ENCODE measurements at regions not wholly inside any gene's neighbourhood (a gene's known extent, or its start where the extent isn't known, plus 50 kb on each side); places are given as distances from the start of the nearest gene placed in this dataset.

DNA sequence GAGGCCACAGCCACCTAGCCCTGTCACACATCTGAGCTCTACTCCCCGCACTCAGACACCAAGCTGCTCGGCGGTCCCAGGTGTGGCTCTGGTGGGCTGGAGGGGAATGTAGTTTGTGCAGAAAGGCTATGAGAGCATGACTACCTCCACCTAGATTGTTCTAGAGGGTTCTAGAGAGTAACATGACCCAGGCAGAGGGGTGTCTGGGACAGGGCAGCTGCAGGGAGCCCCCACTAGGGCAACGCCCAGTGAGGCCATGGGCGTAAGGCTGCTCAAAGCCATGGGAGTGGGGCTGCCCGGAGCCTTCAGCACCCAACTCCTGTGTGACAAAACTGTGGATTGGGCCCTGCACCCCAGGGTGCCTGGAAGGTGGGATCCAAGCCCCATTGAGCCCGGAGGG lies 511.4 kb upstream of the MYT1L start:
- peak in 1 of 2 donors; percentile 4 for DNase-seq
- Histone ChIP-seq H3K27me3 (no peaks in the 10 kb centered on the region), H3K27ac (no peak overlapping the region), H3K4me3 (no peak overlapping the region), H3K36me3 (no peaks in the 10 kb centered on the region), H3K4me1 (no peaks in the 10 kb centered on the region), H3K9me3 (no peaks in the 10 kb centered on the region)
- TF ChIP-seq CTCF (IDR thresholded peaks at IDR 0.05) (no peak), POLR2A (IDR thresholded peaks at IDR 0.05) (no peak)
- intact Hi-C loops (cut with DNase I; ENCODE audit: low total_unique reads): no loop called here

GRCh38 chr2:2840681-2841300 lies 509.7 kb upstream of the MYT1L start:
- Histone ChIP-seq H3K27ac (no peak overlapping the region), H3K9me3 (no peaks in the 10 kb centered on the region), H3K36me3 (no peaks in the 10 kb centered on the region), H3K27me3 (no peaks in the 10 kb centered on the region), H3K4me1 (no peaks in the 10 kb centered on the region), H3K4me3 (no peak overlapping the region)
- DNase-seq: no peak
- intact Hi-C loops (cut with DNase I; ENCODE audit: low total_unique reads): no loop called here
- TF ChIP-seq CTCF (IDR thresholded peaks at IDR 0.05): no peak
- no peak for TF ChIP-seq POLR2A (IDR thresholded peaks at IDR 0.05)

GRCh38 chr2:2839782-2840531 lies 508.9 kb upstream of the MYT1L start:
- Histone ChIP-seq H3K9me3 (no peaks in the 10 kb centered on the region), H3K27ac (no peak overlapping the region), H3K4me3 (no peak overlapping the region), H3K27me3 (no peaks in the 10 kb centered on the region), H3K36me3 (no peaks in the 10 kb centered on the region), H3K4me1 (no peaks in the 10 kb centered on the region)
- intact Hi-C loops (cut with DNase I; ENCODE audit: low total_unique reads): no loop called here
- TF ChIP-seq POLR2A (IDR thresholded peaks at IDR 0.05) (no peak), CTCF (IDR thresholded peaks at IDR 0.05) (no peak)
- peak in 1 of 2 donors; percentile 8 for DNase-seq

GRCh38 chr2:2839393-2839781 lies 508.3 kb upstream of the MYT1L start:
- no peak overlapping the region for H3K27ac ChIP-seq
- intact Hi-C loops (cut with DNase I; ENCODE audit: low total_unique reads): no loop called here
- peak in 1 of 2 donors; percentile 5 for DNase-seq

More at GRCh38 chr2:2839393-2839781, 508.3 kb upstream of the MYT1L start:
- TF ChIP-seq POLR2A (IDR thresholded peaks at IDR 0.05) (no peak), CTCF (IDR thresholded peaks at IDR 0.05) (no peak)
- Histone ChIP-seq H3K9me3 (no peaks in the 10 kb centered on the region), H3K36me3 (no peaks in the 10 kb centered on the region), H3K27me3 (no peaks in the 10 kb centered on the region), H3K4me3 (no peak overlapping the region), H3K4me1 (no peaks in the 10 kb centered on the region)

Measured in uterus (tissue), 3 donors.